ENCODE measurements at regions not wholly inside any gene's neighbourhood (a gene's known extent, or its start where the extent isn't known, plus 50 kb on each side); places are given as distances from the start of the nearest gene placed in this dataset.
"Not testable (repeated sequence)": the region's sequence is repeated elsewhere in the genome, so short reads cannot be mapped to it uniquely, and the experiment has no call there.

- no peak for TF ChIP-seq CTCF (IDR thresholded peaks at IDR 0.05; ENCODE audit: low read depth, low read length)
- Histone ChIP-seq H3K4me1 (no peaks in the 10 kb centered on the region; the same call in 1 of the 2 replicates), H3K27me3 (no peaks in the 10 kb centered on the region), H3K36me3 (no peaks in the 10 kb centered on the region), H3K9me3 (no peaks in the 10 kb centered on the region), H3K4me3 (ENCODE audit: low read depth, low read length) (no peak overlapping the region)
- no peak for DNase-seq
These were observed 483.6 kb upstream of the EPHA6 start for GRCh38 chr3:96330795-96331194.

GRCh38 chr3:96331341-96331740 is 483.1 kb upstream of the EPHA6 start:
- H3K9me3 ChIP-seq: no peaks in the 10 kb centered on the region
- peak; percentile 9 for DNase-seq
- no peaks in the 10 kb centered on the region; the same call in 1 of the 2 replicates for H3K4me1 ChIP-seq
- no peaks in the 10 kb centered on the region for H3K36me3 ChIP-seq
- no peaks in the 10 kb centered on the region for H3K27me3 ChIP-seq
- TF ChIP-seq CTCF (IDR thresholded peaks at IDR 0.05; ENCODE audit: low read depth, low read length): peak; percentile 48
- no peak overlapping the region for H3K4me3 ChIP-seq (ENCODE audit: low read depth, low read length)

- Histone ChIP-seq H3K4me1 (no peaks in the 10 kb centered on the region; the same call in 1 of the 2 replicates), H3K4me3 (ENCODE audit: low read depth, low read length) (no peak overlapping the region), H3K9me3 (no peaks in the 10 kb centered on the region), H3K36me3 (no peaks in the 10 kb centered on the region), H3K27me3 (no peaks in the 10 kb centered on the region)
- no peak for DNase-seq
- no peak for TF ChIP-seq CTCF (IDR thresholded peaks at IDR 0.05; ENCODE audit: low read depth, low read length)
These were observed 479.6 kb upstream of the EPHA6 start for GRCh38 chr3:96334779-96335178.

- DNase-seq: no peak
- Histone ChIP-seq H3K27me3 (no peaks in the 10 kb centered on the region), H3K36me3 (no peaks in the 10 kb centered on the region), H3K4me1 (no peaks in the 10 kb centered on the region; the same call in 1 of the 2 replicates), H3K9me3 (no peaks in the 10 kb centered on the region), H3K4me3 (ENCODE audit: low read depth, low read length) (no peak overlapping the region)
- no peak for TF ChIP-seq CTCF (IDR thresholded peaks at IDR 0.05; ENCODE audit: low read depth, low read length)
These were observed 467.1 kb upstream of the EPHA6 start for GRCh38 chr3:96347289-96347688.

- not testable (repeated sequence) for DNase-seq; H3K4me3 ChIP-seq (ENCODE audit: low read depth, low read length); H3K27me3 ChIP-seq; H3K9me3 ChIP-seq; H3K36me3 ChIP-seq; H3K4me1 ChIP-seq
These were observed 462.8 kb upstream of the EPHA6 start for GRCh38 chr3:96351598-96351997.

GRCh38 chr3:96354106-96354505 is 460.3 kb upstream of the EPHA6 start:
- DNase-seq: no peak
- Histone ChIP-seq H3K36me3 (no peaks in the 10 kb centered on the region), H3K27me3 (no peaks in the 10 kb centered on the region), H3K9me3 (no peaks in the 10 kb centered on the region), H3K4me1 (no peaks in the 10 kb centered on the region), H3K4me3 (ENCODE audit: low read depth, low read length) (no peak overlapping the region)
- TF ChIP-seq CTCF (IDR thresholded peaks at IDR 0.05; ENCODE audit: low read depth, low read length): no peak

GRCh38 chr3:96354742-96355141 is 459.7 kb upstream of the EPHA6 start:
- no peak overlapping the region for H3K4me3 ChIP-seq (ENCODE audit: low read depth, low read length)
- no peaks in the 10 kb centered on the region for H3K4me1 ChIP-seq
- H3K27me3 ChIP-seq: no peaks in the 10 kb centered on the region
- H3K36me3 ChIP-seq: no peaks in the 10 kb centered on the region
- no peak for TF ChIP-seq CTCF (IDR thresholded peaks at IDR 0.05; ENCODE audit: low read depth, low read length)
- no peaks in the 10 kb centered on the region for H3K9me3 ChIP-seq
- DNase-seq: no peak

All from BE2C (cell line).